ENCODE measurements at regions not wholly inside any gene's neighbourhood (a gene's known extent, or its start where the extent isn't known, plus 50 kb on each side); places are given as distances from the start of the nearest gene placed in this dataset.
"Not testable (repeated sequence)": the region's sequence is repeated elsewhere in the genome, so short reads cannot be mapped to it uniquely, and the experiment has no call there.

DNA sequence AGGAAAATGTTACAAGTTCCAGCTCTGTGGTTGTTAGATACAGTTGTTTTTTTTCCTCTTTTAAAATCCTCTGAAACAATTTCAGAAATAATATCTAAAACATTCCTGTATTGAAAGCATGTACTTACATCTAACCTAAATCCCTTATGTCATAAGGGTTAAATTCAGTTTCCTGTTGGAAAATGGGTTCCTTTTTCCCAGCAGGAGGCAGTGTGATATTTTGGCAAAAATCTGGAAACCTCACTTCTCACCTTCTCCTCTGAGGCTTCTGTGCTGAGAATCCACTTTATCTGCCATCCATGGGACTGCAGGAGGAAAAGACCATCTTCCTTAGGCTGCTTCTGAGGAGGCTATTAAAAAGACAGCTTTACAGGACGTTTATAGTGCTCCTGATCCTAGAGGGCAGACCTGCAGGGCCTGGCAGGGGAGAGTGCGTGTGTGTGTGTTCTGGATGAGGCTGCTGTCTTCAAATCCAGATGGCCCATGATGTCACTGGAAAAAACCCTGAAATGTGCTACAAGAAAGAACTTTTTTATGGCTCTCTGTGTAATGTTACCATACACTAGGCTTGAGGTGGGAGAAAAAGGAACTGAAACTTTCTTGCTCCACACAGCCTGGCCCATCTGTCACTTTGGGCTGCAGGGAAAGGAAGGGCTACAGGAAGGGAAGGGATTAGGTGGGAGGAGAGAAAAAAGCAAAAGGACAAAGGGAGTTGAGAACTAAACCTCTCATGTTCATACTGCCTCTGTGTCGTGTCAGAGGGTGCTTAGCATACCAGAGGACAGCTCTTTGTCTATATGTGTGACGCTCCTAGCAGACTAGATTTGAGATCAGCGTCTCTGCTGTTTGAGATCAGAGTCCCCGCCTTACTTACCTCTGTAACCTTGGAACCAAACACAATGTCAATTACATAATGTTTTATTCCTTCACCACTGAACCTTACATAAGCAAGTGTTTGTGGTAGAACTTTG, 379.2 kb upstream of the SPAG17 start:
- DNase-seq = peak; percentile 41

DNA sequence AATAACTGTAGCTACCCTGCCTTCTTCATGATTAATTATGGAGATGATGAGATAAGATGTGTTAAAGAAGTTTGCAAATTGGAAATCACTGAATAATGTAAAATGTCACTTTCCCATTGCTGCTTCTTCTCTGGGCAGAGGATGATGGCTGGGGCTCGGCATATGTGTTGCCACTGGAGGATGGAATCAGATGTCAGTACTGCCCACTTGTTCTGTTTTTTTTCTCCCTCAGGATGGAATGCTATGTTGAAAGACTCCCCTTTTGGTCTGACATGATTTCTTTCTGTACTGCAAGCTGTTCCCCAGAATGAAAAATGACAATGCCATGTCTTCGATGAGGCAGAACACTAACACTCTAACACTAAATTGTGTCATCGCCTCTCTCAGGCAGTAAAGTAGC, 373.9 kb upstream of the SPAG17 start:
- DNase-seq = peak; percentile 6

DNA sequence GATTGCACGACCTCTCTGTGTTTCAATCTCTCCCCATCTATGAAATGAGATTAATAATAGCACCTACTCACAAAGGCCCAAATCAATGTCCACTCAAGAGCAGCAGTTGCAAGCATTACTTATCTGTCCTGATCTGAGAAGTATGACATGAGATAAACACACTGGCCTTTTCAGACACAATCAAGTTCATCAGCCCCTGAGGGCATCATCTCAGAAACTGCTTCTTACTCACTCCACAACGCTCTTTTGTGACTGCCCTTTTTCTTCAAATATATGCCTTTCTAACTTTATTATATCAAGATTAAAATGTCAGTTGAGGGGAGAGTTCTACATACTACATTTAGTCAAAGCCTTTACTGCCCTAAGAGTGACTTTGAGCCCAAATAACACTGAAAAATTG, 371.9 kb upstream of the SPAG17 start:
- DNase-seq = no peak

DNA sequence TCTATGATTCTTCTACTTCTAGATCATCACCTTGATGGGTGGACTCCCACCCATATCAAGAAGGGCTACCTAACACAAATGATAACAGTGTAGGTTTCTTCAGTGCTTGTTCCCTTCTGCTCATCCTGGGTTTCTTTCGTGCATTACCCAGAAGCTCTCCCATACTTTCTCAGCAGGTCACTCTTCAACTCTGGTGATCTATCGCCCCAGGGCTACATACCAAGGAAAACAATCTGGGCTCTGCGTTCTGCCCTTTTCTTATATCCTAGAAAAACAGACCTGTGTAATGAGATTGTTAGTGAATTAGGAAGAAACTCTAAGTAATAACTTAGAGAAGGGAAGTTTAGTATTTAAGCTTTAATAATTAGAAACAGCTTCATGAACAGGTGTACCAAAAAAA, 370.6 kb upstream of the SPAG17 start:
- no peak for DNase-seq

GRCh38 chr1:118535901-118536300, 350.9 kb upstream of the SPAG17 start:
- DNase-seq = no peak

DNA sequence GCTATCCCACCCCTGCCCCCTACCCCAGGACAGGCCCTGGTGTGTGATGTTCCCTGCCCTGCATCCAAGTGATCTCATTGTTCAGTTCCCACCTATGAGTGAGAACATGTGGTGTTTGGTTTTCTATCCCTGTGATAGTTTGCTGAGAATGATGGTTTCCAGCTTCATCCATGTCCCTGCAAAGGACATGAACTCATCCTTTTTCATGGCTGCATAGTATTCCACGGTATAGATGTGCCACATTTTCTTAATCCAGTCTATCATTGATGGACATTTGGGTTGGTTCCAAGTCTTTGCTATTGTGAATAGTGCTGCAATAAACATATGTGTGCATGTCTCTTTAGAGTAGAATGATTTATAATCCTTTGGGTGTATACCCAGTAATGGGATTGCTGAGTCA, 326.9 kb upstream of the SPAG17 start:
- DNase-seq = not testable (repeated sequence)

GRCh38 chr1:118504867-118505266, 319.8 kb upstream of the SPAG17 start:
- no peak for DNase-seq

GRCh38 chr1:118504221-118504644, 319.2 kb upstream of the SPAG17 start:
- DNase-seq = no peak

DNA sequence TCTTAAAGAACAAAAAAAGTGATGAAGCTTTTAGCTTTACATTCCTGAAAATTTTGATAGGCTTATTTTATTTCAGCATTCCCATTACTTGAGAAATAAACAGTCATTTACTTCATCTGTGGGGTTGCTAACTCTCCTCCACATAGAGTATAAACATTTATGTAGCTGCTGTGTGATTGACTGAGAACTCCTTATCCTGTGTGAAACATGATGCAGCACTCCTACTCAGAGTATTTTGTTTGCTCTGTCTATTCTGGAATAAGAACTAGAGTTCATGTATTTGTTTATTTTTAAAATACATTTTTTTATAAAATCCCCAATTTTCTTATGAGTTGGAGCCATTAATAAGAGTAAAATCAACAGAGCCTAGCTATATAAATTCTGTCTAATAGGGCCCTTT, 318.7 kb upstream of the SPAG17 start:
- no peak for DNase-seq

DNA sequence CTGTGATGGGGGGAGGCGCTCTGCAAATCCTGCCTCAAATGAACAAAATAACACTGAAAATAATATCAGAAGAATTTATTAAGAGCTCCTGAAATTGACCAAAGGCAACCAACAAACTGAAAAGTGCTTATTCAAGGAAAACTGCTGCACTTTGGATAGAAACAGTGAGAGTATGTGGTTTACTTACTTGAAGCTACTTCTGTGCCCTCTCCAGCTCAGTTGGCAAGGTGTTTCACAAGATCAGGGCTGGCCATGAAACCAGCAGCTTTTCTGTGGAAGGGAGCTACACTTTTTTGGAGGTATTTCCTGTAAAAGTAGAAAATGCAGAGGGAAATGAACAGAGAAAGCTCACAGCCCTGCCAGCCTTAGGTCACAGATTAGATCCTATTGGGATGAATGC, 310.0 kb upstream of the SPAG17 start:
- no peak for DNase-seq

- no peak for DNase-seq
These were observed 303.8 kb upstream of the SPAG17 start for GRCh38 chr1:118488787-118489186.

DNA sequence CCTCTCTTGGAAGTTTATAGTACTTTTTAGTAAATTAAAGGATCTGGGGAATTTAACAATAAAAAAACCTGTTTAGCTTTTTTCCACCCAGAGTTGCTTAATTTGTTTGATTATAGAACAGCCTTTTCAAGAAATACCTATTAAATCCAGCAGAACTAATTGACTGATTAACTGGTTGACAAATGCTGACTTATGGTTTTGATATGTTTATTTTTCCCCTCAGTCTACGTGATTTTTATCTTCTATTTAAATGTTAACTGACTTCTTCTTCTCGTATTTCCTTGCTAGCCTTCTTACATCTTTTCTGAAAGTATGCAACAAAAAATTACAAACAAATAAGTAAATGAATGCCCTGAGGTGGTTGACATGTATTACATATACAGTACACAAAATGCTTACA, 302.9 kb upstream of the SPAG17 start:
- no peak for DNase-seq

GRCh38 chr1:118487091-118487490, 302.1 kb upstream of the SPAG17 start:
- DNase-seq = no peak

GRCh38 chr1:118486199-118486598, 301.2 kb upstream of the SPAG17 start:
- DNase-seq = no peak

DNA sequence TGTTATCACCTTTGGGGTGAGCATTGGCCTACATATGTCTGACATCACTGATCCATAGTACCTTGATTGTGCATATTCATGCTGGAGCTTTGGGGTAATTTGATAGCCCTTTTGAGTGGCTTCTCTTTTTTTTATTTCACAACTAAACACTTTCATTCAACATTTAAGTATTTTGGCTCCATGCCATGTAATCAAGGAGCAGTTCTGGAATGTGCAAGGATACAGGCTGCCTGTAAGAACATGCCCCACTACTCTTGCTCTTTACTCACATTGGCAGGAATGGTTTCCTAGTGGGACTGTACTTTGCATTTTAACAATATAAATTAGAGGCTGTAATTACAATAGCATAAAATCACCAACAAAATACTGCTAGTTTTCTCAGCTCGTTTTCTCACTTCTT, 300.7 kb upstream of the SPAG17 start:
- peak; percentile 50 for DNase-seq

- no peak for DNase-seq
These were observed 299.9 kb upstream of the SPAG17 start for GRCh38 chr1:118484893-118485292.

DNA sequence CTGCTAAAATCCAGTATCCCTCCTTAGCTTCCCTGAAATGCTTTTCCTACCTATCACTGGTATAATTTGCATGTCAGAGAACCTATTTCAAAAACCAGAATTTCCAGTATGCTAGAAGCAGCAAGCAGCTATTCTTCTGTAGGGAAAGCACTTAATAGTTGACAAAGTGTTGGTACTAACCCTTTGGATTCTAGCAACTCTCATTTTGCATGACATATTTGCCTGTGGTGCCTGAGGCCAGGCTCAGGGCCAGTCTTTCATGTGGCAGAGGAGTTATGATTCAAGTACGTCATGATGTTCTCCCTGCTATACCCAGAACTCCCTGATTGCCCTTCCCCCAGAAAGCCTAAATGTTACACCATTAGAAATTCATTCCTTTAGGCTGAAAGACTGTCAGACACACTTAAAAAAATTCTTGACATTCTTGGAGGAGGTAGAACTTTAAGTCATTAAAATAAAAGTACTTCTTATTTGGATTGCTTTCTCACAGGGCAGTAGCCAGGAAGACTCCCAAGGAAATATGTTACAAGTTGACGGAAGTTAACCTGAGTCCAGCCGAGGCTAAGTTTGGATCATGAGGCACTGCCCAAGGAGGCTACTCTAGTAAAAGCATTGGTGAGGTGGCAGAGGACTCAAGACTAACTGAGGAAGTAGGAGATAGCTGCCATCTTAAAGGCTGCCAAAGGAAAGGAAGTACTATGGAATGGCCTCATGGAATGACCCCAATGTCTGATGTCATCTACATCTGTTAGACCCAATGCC, 298.4 kb upstream of the SPAG17 start:
- DNase-seq = peak; percentile 12

DNA sequence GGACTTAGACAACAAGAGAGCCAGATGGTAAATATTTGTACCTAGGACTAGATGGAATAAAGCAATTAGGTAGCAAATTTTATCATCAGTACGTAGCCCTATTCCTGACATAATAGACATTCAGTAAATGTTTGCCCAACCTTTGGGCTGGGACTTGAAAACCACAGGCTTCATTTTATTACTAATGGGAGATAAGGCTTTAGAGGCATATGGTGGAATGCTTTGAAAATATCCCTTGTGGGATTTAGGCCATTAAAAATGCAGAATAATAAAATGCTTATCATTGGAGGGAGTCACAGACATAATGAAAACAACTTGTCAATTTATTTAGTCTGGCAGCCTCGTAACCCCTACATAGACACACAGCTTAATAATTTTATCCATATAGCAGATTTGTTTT, 296.1 kb upstream of the SPAG17 start:
- DNase-seq = peak; percentile 8

DNA sequence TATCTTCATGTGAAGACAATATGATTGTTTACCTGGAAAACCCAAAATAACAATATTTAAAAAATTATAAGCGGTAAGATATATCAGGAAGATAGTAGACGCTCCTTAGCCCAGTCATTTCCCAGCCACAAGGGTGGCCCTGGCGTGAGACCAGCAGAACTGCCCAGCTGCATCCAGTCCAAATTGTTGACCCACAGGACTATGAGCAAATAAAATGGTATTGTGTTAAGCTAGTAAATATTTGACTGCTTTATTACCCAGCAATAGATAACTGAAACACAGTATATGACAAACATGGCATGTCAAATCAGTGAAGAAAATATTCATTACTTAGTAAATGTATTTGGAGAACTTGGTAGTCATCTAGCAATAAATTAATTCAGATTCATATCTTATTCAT, 294.3 kb upstream of the SPAG17 start:
- no peak for DNase-seq

GRCh38 chr1:118473825-118474224, 288.8 kb upstream of the SPAG17 start:
- DNase-seq = no peak

DNA sequence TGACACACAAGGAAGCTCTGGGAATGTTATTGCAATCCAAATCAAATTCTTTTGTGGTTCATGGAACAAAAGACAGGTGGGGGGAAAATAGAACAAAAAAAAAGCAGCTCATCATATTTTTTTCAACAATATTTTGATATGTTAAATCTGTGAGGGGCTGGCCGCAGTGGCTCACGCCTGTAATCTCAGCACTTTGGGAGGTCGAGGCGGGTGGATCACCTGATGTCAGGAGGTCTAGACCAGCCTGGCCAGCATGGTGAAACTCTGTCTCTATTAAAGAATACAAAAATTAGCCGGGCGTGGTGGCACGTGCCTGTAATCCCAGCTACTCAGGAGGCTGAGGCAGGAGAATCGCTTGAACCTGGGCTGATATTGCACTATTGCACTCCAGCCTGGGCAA, 279.4 kb upstream of the SPAG17 start:
- DNase-seq = not testable (repeated sequence)

- no peak for DNase-seq
These were observed 276.1 kb upstream of the SPAG17 start for GRCh38 chr1:118461154-118461553.

- DNase-seq = no peak
These were observed 274.8 kb upstream of the SPAG17 start for GRCh38 chr1:118459871-118460270.

- DNase-seq = not testable (repeated sequence)
These were observed 268.8 kb upstream of the SPAG17 start for GRCh38 chr1:118453856-118454255.
